ENCODE measurements at regions not wholly inside any gene's neighbourhood (a gene's known extent, or its start where the extent isn't known, plus 50 kb on each side); places are given as distances from the start of the nearest gene placed in this dataset.

GRCh38 chr5:3522491-3522890, 73.1 kb upstream of the IRX1 start:
- Histone ChIP-seq H3K27me3 (ENCODE audit: control insufficient read depth, insufficient read depth, low read length) (no peaks in the 10 kb centered on the region), H3K36me3 (ENCODE audit: control insufficient read depth, insufficient read depth, low read length) (no peaks in the 10 kb centered on the region), H3K9me3 (ENCODE audit: control insufficient read depth, insufficient read depth, low read depth, low read length) (no peaks in the 10 kb centered on the region), H3K27ac (ENCODE audit: insufficient read depth, low read length) (no peak overlapping the region), H2AFZ (ENCODE audit: low read length) (no peak overlapping the region), H3K4me3 (replicated peaks in 1 of 4; ENCODE audit: control extremely low read depth in 1 of 4, insufficient read depth in 1 of 4, low read depth in 3 of 4, low read length in 4 of 4) (no peak overlapping the region), H3K4me2 (ENCODE audit: extremely low read depth, insufficient read depth, low read length) (no peak overlapping the region), H3K79me2 (ENCODE audit: control insufficient read depth, insufficient read depth, low read length) (no peaks in the 10 kb centered on the region), H4K20me1 (ENCODE audit: control insufficient read depth, extremely low read depth, insufficient read depth, low read length) (no peaks in the 10 kb centered on the region), H3K4me1 (ENCODE audit: control insufficient read depth, extremely low read depth, insufficient read depth, low read length) (no peaks in the 10 kb centered on the region), H3K9ac (ENCODE audit: insufficient read depth, low read length) (no peak overlapping the region)
- DNase-seq (ENCODE audit: low read depth in 2 of 2): no peak
- TF ChIP-seq CTCF (conservative IDR thresholded peaks at IDR 0.05 in 1 of 2, IDR thresholded peaks at IDR 0.05 in 1 of 2; ENCODE audit: low read depth in 1 of 2, low read length in 2 of 2): no peak
- TF ChIP-seq EZH2 (IDR thresholded peaks at IDR 0.05; ENCODE audit: low read length, missing control alignments): no peak

- H2AFZ ChIP-seq (ENCODE audit: low read length): no peak overlapping the region
- H3K27ac ChIP-seq (ENCODE audit: insufficient read depth, low read length): no peak overlapping the region
- DNase-seq (ENCODE audit: low read depth in 2 of 2): no peak
- no peaks in the 10 kb centered on the region for H3K9me3 ChIP-seq (ENCODE audit: control insufficient read depth, insufficient read depth, low read depth, low read length)
- TF ChIP-seq CTCF (conservative IDR thresholded peaks at IDR 0.05 in 1 of 2, IDR thresholded peaks at IDR 0.05 in 1 of 2; ENCODE audit: low read depth in 1 of 2, low read length in 2 of 2): no peak
- TF ChIP-seq EZH2 (IDR thresholded peaks at IDR 0.05; ENCODE audit: low read length, missing control alignments): no peak
- no peaks in the 10 kb centered on the region for H3K27me3 ChIP-seq (ENCODE audit: control insufficient read depth, insufficient read depth, low read length)
- no peak overlapping the region for H3K4me2 ChIP-seq (ENCODE audit: extremely low read depth, insufficient read depth, low read length)
- no peaks in the 10 kb centered on the region for H3K4me1 ChIP-seq (ENCODE audit: control insufficient read depth, extremely low read depth, insufficient read depth, low read length)
- no peaks in the 10 kb centered on the region for H3K79me2 ChIP-seq (ENCODE audit: control insufficient read depth, insufficient read depth, low read length)
- no peaks in the 10 kb centered on the region for H3K36me3 ChIP-seq (ENCODE audit: control insufficient read depth, insufficient read depth, low read length)
- no peak overlapping the region for H3K4me3 ChIP-seq (replicated peaks in 1 of 4; ENCODE audit: control extremely low read depth in 1 of 4, insufficient read depth in 1 of 4, low read depth in 3 of 4, low read length in 4 of 4)
- H4K20me1 ChIP-seq (ENCODE audit: control insufficient read depth, extremely low read depth, insufficient read depth, low read length): no peaks in the 10 kb centered on the region
- no peak overlapping the region for H3K9ac ChIP-seq (ENCODE audit: insufficient read depth, low read length)
Observed at GRCh38 chr5:3518576-3518975, 77.1 kb upstream of the IRX1 start.

GRCh38 chr5:3518051-3518450, 77.6 kb upstream of the IRX1 start:
- H3K9me3 ChIP-seq (ENCODE audit: control insufficient read depth, insufficient read depth, low read depth, low read length): no peaks in the 10 kb centered on the region
- H3K4me2 ChIP-seq (ENCODE audit: extremely low read depth, insufficient read depth, low read length): no peak overlapping the region
- no peaks in the 10 kb centered on the region for H3K4me1 ChIP-seq (ENCODE audit: control insufficient read depth, extremely low read depth, insufficient read depth, low read length)
- no peak for DNase-seq (ENCODE audit: low read depth in 2 of 2)
- TF ChIP-seq EZH2 (IDR thresholded peaks at IDR 0.05; ENCODE audit: low read length, missing control alignments) (no peak), CTCF (conservative IDR thresholded peaks at IDR 0.05 in 1 of 2, IDR thresholded peaks at IDR 0.05 in 1 of 2; ENCODE audit: low read depth in 1 of 2, low read length in 2 of 2) (no peak)
- no peaks in the 10 kb centered on the region for H3K27me3 ChIP-seq (ENCODE audit: control insufficient read depth, insufficient read depth, low read length)
- no peak overlapping the region for H3K27ac ChIP-seq (ENCODE audit: insufficient read depth, low read length)
- H3K9ac ChIP-seq (ENCODE audit: insufficient read depth, low read length): no peak overlapping the region
- no peak overlapping the region for H2AFZ ChIP-seq (ENCODE audit: low read length)
- no peak overlapping the region for H3K4me3 ChIP-seq (replicated peaks in 1 of 4; ENCODE audit: control extremely low read depth in 1 of 4, insufficient read depth in 1 of 4, low read depth in 3 of 4, low read length in 4 of 4)
- H4K20me1 ChIP-seq (ENCODE audit: control insufficient read depth, extremely low read depth, insufficient read depth, low read length): no peaks in the 10 kb centered on the region
- no peaks in the 10 kb centered on the region for H3K79me2 ChIP-seq (ENCODE audit: control insufficient read depth, insufficient read depth, low read length)
- H3K36me3 ChIP-seq (ENCODE audit: control insufficient read depth, insufficient read depth, low read length): no peaks in the 10 kb centered on the region
